RCC 7860 (cell line): ENCODE measurements at regions not wholly inside any gene's neighbourhood (a gene's known extent, or its start where the extent isn't known, plus 50 kb on each side); places are given as distances from the start of the nearest gene placed in this dataset.
"Not testable (repeated sequence)": the region's sequence is repeated elsewhere in the genome, so short reads cannot be mapped to it uniquely, and the experiment has no call there.

Experiments used
- DNase-seq: peaks from one replicate; pipeline ENCODE4 v3.0.0-alpha.2; 2015; ENCODE audit warnings: low spot score
- FAIRE-seq: peaks from 2 replicates; lab custom pipeline; 2012; peaks lifted over from hg19 to GRCh38; lab: Jason Lieb, UNC

DNA sequence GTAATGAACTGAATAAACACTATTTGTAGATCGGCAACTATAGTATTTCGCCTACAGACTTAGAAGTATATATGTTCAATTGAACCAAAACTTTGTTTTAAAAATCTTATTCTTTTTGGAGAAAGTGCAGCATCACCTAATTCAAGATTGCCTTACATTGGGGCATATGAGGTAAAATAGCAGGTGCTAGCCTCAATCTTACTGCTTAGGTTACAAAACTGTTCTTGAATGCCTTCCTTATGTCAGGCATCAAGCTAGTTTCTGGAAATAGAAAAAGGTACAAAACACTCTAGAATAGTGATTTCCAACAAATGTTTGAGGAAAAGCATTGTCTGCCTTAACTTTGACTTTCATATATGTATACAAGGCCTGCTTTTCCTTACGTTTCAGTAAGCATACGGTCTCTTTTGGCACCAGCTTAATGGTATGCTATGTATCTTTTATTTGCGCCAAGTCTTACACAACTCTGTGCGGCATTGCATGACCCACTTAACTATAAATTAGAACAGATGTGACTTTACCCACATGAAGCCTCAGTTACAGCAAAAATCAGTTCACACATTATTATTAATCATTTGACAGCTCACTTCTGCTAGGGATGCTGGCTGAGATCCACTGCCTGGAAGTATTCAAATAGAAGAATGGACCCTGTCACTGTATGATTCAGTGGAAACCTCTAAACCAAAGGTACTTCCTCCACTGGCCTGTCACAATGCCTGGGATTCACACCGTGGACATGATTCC lies 174.1 kb downstream of the PRELID2 start:
- no peak for DNase-seq
- no peak for FAIRE-seq

DNA sequence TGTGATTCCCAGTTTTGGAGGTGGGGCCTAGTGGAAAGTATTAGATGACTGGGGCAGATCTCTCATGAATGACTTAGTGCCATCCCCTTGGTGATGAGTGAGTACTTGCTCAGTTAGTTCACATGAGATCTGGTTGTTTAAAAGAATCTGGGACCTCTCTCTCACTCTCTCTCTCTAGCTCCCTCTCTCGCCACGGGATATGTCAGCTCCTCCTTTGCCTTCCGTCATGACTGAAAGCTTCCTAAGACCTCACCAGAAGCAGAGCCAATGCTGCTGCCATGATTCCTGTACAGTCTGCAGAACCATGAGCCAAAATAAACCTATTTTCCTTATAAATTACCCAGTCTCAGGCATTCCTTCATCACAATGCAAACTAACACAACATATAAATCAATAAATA lies 176.7 kb downstream of the PRELID2 start:
- DNase-seq (no peak), FAIRE-seq (no peak)

DNA sequence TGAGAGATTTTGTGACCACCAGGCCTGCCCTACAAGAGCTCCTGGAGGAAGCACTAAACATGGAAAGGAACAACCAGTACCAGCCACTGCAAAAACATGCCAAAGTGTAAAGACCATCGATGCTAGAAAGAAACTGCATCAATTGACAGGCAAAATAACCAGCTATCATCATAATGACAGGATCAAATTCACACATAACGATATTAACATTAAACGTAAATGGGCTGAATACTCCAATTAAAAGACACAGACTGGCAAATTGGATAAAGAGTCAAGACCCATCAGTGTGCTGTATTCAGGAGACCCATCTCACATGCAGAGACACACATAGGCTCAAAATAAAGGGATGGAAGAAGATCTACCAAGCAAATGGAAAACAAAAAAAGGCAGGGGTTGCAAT lies 182.4 kb downstream of the PRELID2 start:
- DNase-seq, FAIRE-seq: not testable (repeated sequence)

DNA sequence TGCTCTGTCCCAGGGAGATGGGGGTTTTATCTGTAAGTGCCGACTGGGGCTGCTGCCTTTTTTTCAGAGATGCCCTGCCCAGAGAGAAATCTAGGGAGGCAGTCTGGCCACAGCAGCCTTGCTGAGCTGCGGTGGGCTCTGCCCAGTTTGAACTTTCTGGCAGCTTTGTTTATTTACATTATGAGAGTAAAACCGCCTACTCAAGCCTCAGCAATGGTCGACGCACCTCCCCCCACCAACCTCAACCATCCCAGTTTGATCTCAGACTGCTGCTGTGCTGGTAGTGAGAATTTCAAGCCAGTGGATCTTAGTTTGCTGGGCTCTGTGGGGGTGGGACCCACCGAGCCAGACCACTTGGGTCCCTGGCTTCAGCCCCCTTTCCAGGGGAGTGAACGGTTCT lies 188.0 kb downstream of the PRELID2 start:
- not testable (repeated sequence) for FAIRE-seq, DNase-seq

DNA sequence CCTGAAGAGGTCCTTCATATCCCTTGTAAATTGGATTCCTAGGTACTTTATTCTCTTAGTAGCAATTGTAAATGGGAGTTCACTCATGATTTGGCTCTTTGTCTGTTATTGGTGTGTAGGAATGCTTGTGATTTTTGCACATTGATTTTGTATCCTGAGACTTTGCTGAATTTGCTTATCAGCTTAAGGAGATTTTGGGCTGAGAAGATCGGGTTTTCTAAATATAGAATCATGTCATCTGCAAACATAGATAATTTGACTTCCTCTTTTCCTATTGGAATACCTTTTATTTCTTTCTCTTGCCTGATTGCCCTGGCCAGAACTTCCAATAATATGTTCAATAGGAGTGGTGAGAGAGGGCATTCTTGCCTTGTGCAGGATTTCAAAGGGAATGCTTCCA lies 191.9 kb downstream of the PRELID2 start:
- FAIRE-seq, DNase-seq: not testable (repeated sequence)

GRCh38 chr5:145637396-145637795 lies 197.7 kb downstream of the PRELID2 start:
- peak; percentile 55 for DNase-seq
- peak; percentile 94 for FAIRE-seq

DNA sequence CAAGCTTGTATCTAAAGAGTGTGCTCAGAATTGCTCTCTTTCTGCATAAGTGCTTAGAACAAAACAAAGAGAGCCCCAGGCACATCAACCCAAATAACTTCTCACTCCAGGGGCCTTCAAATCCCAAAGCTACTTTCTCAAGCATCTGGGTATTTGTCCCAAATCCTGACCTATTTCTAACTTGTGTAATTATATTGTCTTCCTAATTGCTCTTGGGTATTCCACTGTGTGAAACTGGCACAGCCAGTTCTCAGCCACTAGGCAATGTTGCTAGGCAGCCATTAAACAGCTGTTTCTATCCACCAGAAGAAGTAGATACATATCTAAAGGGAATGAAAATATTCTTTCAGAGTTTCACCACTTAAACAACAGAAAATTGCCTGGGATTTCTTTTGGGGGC lies 198.8 kb downstream of the PRELID2 start:
- FAIRE-seq (no peak), DNase-seq (no peak)

DNA sequence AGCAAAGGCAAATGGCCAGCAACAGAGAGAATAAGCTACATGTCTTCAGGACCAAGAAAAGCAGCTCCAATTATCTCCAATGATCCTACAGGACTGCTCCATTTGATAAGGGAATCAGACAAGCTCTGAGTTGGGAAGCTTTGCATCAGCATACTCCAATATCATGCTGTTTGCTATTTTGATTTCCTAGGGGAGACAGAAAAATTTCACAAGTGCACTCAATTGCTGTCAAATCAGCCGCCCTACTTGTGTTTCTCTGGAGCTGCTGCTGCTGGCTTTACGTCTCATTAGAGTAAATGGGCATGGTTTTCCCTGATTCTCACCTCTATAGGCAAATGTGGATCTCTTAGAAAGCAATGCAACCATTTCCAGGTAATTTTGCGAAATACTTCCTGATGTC lies 201.7 kb downstream of the PRELID2 start:
- DNase-seq (no peak), FAIRE-seq (no peak)

DNA sequence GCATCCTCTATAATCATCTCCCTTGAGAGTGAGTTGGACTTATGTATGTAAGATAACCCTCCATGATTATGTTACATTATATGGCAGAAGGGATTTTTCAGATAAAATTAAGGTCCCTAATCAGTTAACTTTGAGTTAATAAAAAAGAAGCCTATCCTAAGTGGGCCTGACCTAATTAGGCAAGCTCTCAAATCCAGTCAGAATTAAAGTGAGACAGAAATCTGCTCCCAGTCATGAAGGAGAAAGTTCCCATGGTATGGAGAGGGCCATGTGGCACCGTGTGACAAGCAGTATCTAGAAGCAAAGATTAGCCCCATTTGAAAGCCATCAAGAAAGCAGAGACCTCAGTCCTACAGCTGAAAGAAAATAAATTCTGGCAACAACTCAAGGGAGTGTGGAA lies 202.4 kb downstream of the PRELID2 start:
- FAIRE-seq: no peak
- no peak for DNase-seq

DNA sequence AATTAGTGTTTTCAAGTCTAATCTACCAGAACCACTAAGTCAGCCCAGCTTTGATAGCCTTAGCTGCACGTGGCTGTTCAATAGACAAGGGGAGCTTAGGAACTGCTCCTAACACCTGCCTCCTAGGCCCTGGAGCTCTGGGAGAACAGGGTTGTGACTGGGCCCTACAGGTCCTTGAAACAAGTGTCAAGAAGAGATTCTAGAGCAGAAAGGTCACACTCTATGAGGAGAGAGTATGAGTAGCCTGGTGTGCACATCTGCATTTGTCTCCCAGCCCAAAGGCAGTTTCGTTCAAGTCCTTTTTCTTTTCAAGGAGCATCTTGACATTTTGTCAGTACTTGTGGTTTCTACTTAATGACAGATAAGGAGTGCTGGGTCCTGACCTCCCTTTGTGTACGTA lies 206.1 kb downstream of the PRELID2 start:
- FAIRE-seq (no peak), DNase-seq (no peak)

DNA sequence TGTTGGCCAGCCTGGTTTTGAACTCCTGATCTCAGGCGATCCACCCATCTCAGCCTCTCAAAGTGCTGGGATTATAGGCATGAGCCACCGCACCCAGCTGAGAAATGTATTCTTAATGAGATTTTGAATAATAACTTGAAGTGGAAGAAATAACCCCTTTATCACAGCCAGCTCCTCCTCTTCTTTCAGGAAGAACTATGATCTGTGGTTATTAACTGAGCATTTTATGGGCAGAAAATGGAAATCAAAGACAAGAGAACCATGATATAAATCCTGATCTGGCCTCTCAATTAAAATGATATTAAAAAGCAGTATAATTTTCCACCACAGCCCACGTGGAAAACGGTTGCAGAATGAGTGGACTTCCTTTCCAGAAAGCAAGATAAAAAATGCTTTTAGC lies 206.6 kb downstream of the PRELID2 start:
- FAIRE-seq (no peak), DNase-seq (no peak)

DNA sequence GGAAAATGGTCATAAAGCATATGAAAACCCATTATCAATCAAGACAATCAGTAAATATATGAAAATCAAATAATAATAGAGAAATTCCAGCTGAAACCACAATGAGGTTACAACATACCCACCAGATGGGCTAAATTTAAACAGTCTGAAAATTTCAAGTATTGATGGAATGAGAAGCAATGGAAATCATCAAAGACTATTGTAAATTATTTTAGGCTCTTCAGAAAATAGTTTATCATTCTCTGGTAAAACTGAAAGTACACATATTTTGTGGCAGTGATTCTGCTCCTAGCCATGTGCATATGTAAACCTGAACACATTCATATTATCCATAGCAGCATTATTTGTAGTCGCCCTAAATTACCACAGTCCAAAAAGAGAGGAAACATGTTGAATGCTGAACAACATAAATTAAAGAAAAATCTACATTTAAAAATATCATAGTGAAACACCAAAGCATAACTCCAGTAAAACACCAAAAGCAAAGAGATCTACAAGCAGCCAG lies 215.3 kb downstream of the PRELID2 start:
- DNase-seq (no peak), FAIRE-seq (no peak)

DNA sequence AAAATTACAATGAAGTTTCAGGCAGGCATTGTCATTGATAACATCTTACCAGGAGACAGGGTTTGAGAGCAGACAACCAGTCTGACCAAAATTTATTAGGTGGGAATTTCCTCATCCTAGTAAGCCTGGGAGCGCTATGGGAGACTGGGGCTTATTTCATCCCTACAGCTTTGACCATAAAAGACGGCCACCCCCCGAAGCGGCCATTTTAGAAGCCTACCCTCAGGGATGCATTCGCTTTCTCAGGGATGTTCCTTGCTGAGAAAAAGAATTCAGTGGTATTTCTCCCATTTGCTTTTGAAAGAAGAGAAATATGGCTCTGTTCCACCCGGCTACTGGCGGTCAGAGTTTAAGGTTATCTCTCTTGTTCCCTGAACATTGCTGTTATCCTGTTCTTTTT lies 218.4 kb downstream of the PRELID2 start:
- not testable (repeated sequence) for DNase-seq, FAIRE-seq

GRCh38 chr5:145598983-145599382 lies 236.2 kb downstream of the PRELID2 start:
- no peak for FAIRE-seq
- no peak for DNase-seq

DNA sequence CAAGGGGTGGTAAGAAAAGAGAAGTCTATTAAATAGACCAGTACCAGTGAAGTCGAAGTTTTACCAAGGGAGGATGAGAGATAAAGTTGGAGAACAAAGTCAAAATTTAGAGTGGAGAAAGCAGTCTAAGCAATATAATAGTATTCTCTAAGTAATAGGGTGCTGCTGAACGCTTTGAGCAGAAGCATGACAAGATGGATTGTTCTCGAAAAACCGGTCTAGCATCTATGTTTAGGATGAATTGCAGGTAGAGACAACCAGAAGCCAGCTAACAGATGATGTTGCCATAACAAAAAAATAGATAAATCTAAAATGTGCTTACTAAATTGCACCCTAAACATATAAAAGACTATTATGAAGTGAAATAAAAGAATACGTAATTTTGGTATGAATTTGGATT lies 237.0 kb downstream of the PRELID2 start:
- no peak for FAIRE-seq

GRCh38 chr5:145591578-145591977 lies 243.6 kb downstream of the PRELID2 start:
- DNase-seq (no peak), FAIRE-seq (no peak)

More for the DNA sequence above, 237.0 kb downstream of the PRELID2 start:
- no peak for DNase-seq

- no peak for FAIRE-seq
- DNase-seq: no peak
Observed at GRCh38 chr5:145589063-145589462, 246.1 kb downstream of the PRELID2 start.

- FAIRE-seq: no peak
- DNase-seq: no peak
Observed at GRCh38 chr5:145588558-145588957, 246.6 kb downstream of the PRELID2 start.

GRCh38 chr5:145588113-145588512 lies 247.0 kb downstream of the PRELID2 start:
- DNase-seq (no peak), FAIRE-seq (no peak)

GRCh38 chr5:145587710-145588109 lies 247.4 kb downstream of the PRELID2 start:
- DNase-seq: peak; percentile 74
- peak; percentile 96 for FAIRE-seq

- FAIRE-seq: no peak
Observed at GRCh38 chr5:145587308-145587672, 247.9 kb downstream of the PRELID2 start.

DNA sequence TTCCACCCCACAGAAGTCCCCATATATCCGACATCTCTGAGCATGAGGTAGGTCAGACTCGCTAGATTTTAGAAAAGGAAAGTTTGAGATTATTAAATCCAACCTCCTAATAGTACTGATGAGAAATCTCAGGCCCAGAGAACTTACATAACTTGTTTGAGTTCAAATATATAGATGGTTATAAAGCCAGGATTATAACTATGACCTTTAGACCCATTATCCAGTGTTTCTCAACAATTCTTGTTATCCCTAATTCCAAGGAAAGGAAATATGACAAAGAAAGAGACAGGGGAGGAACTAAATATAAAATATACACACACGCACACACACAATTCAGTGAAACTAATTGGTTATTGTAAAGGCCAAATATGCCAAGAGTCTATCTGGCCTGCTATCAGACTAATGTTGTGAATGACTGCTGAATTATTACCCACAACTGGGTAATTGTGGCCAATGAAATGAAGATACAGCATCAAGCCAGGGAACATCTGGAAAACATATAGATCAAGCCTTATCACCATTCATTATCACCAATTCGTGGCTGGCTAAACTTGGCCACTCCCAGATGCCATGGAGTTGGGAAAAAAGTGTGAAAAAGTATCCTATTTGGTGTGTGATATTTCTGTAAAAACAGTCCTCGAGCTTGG lies 248.4 kb downstream of the PRELID2 start:
- FAIRE-seq (no peak), DNase-seq (no peak)

More at GRCh38 chr5:145587308-145587672, 247.9 kb downstream of the PRELID2 start:
- no peak for DNase-seq
